Esophagus muscularis mucosa (tissue), 4 donors: ENCODE measurements at regions not wholly inside any gene's neighbourhood (a gene's known extent, or its start where the extent isn't known, plus 50 kb on each side); places are given as distances from the start of the nearest gene placed in this dataset.

ENCODE experiments used
- DNase-seq: peaks from one replicate; pipeline ENCODE4 v3.0.0-alpha.2; 2017; ENCODE audit errors: extremely low spot score
- H3K27ac ChIP-seq, 4 donors: fragments of 200-600 bp; sonication (generic); replicated peaks in 1 of 4; 1 replicate in 3 of 4; 2 replicates in 1 of 4; pipeline ENCODE4 v1.5.1; 2016 to 2019; ENCODE audit warnings: mild to moderate bottlenecking in 1 of 4
- H3K27me3 ChIP-seq, 4 donors: fragments of 200-600 bp; sonication (generic); one replicate each; pipeline versions ENCODE4 v1.5.1 to v1.6.0; 2016 to 2019
- H3K36me3 ChIP-seq, 4 donors: fragments of 200-600 bp; sonication (generic); one replicate each; pipeline ENCODE4 v1.5.1; 2016 to 2019
- H3K4me1 ChIP-seq, 4 donors: fragments of 200-600 bp; sonication (generic); one replicate each; pipeline ENCODE4 v1.5.1; 2016 to 2019
- H3K4me3 ChIP-seq, 4 donors: fragments of 200-600 bp; sonication (generic); 1 replicate in 2 of 4; 2 replicates in 2 of 4; pipeline ENCODE4 v1.5.1; 2016 to 2019; ENCODE audit warnings: mild to moderate bottlenecking in 4 of 4, moderate library complexity in 1 of 4
- H3K9me3 ChIP-seq, 4 donors: fragments of 200-600 bp; sonication (generic); 1 replicate in 3 of 4; 2 replicates in 1 of 4; pipeline ENCODE4 v1.5.1; 2016 to 2019
- EP300 ChIP-seq: sonication (generic); formaldehyde crosslinking; IDR thresholded peaks from one replicate; pipeline ENCODE4 v1.6.1; 2017; ENCODE audit warnings: antibody characterized with exemption
- POLR2A ChIP-seq: fragments of 450-650 bp; IDR thresholded peaks from one replicate; pipeline ENCODE4 v1.6.1; 2017; ENCODE audit warnings: antibody characterized with exemption, moderate library complexity, mild to moderate bottlenecking, low read depth
- POLR2AphosphoS5 ChIP-seq, 2 donors: sonication (generic); formaldehyde crosslinking; IDR thresholded peaks; one replicate each; pipeline ENCODE4 v1.6.1; 2017; ENCODE audit warnings: antibody characterized with exemption in 2 of 2
- WGBS: methylation state at CpG from one replicate; pipeline ENCODE4 v1.1.5; 2018; 5-methylcytosine and 5-hydroxymethylcytosine counted together
- intact Hi-C: fragments of 100-400 bp; cut with DNase I; formaldehyde crosslinking; loops from one replicate; pipeline ENCODE4 v1.15.1; 2023
- TF ChIP-seq, protein P1 (sequence below), 3 experiments: fragments of 200-600 bp in 2 of 3; fragments of 450-650 bp in 1 of 3; sonication (generic) in 2 of 3; IDR thresholded peaks; one replicate each; pipeline ENCODE4 v1.5.1; 2017 to 2019; ENCODE audit warnings: antibody characterized with exemption in 3 of 3, mild to moderate bottlenecking in 2 of 3, moderate library complexity in 1 of 3

DNA sequence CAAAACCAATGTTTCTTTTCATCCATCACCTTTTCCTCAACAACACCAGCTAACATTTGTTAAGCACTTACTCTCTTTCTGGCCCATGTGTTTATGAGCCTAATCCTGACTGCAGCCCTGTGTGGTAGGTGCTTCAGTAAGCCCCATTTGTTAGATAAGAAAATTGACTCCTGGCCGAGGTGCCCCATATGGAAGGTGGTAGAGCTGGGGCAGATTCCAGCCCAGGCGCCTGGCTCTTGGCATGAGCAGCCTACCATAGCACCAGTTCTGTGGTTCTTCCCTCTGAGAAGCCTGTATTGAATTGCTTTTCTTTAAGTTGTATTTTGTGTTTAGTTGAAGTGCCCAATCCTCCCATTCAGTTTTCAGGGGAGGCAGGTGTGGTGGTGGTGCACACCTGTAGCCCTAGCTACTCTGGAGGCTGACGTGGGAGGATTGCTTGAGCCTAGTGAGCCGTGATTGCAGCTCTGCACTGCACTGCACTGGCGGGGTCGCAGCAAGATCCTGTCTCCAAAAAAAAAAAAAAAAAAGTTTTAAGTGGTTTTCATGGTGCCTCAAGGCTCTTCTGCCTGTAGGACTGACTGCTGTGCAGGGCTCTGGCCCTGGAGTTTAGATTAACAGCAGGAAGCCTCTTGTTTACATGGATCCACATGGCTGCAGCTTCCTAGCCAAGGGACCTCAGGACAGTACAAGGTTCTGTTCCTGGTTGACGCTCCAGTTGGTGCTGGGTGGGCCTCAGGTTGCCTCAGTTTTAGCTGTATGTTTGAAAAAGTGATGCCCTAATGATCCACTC is 125.9 kb downstream of the MRPS6 start:
- intact Hi-C loops: no loop called here

DNA sequence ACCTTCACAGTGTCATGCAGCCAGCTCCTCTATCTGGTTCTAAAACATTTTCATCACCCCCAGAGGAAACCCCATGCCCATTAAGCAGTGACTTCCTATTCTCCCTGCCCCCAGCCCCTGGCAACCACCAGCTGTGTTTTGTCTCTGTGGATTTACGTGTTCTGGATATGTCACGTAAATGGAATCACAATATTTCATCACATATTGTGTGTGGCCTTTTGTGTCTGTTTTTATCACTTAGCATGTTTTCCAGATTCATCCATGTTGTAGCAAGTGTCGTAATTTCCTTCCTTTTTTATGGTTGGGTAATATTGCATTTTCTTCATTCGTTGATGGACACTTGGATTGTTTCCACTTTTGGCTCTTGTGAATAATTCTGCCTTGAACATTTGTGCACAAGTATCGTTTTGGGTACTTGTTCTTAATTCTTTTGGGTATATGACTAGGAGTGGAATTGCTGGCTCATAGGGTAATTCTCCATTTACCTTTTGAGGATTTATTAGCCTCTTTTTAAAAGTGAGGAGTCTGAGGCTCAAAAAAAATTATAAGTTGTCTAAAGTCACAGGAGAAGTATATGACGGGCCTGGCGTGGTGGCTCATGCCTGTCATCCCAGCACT is 127.0 kb downstream of the MRPS6 start:
- intact Hi-C loops: loop anchor here (2.0 to 5.0 kb wide), 3 partner anchors 73 to 278 kb away; partner anchors contain the start of genes MRPS6 and SLC5A3
- H3K9me3 ChIP-seq: no peaks in the 10 kb centered on the region
- H3K4me1 ChIP-seq: peaks cover 13 to 46% (median 30%) of the 10 kb centered on the region in 4 donors
- no peaks in the 10 kb centered on the region for H3K36me3 ChIP-seq
- 84% methylated on average over 7 of the region's 7 CpGs for WGBS
- H3K27ac ChIP-seq: peak overlapping the region in 1 of 4 donors; percentile 34
- H3K27me3 ChIP-seq: no peaks in the 10 kb centered on the region
- TF ChIP-seq, protein P1, sequence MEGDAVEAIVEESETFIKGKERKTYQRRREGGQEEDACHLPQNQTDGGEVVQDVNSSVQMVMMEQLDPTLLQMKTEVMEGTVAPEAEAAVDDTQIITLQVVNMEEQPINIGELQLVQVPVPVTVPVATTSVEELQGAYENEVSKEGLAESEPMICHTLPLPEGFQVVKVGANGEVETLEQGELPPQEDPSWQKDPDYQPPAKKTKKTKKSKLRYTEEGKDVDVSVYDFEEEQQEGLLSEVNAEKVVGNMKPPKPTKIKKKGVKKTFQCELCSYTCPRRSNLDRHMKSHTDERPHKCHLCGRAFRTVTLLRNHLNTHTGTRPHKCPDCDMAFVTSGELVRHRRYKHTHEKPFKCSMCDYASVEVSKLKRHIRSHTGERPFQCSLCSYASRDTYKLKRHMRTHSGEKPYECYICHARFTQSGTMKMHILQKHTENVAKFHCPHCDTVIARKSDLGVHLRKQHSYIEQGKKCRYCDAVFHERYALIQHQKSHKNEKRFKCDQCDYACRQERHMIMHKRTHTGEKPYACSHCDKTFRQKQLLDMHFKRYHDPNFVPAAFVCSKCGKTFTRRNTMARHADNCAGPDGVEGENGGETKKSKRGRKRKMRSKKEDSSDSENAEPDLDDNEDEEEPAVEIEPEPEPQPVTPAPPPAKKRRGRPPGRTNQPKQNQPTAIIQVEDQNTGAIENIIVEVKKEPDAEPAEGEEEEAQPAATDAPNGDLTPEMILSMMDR (IDR thresholded peaks at IDR 0.05): no peak
- DNase-seq: peak; percentile 72
- H3K4me3 ChIP-seq: no peak overlapping the region

More for the DNA sequence above, 125.9 kb downstream of the MRPS6 start:
- H3K27me3 ChIP-seq: no peaks in the 10 kb centered on the region
- no peaks in the 10 kb centered on the region for H3K36me3 ChIP-seq
- no peak overlapping the region for H3K4me3 ChIP-seq
- H3K9me3 ChIP-seq: no peaks in the 10 kb centered on the region
- DNase-seq: peak; percentile 87
- peaks cover 10 to 44% (median 26%) of the 10 kb centered on the region in 4 donors for H3K4me1 ChIP-seq
- TF ChIP-seq EP300 (no peak), POLR2A (no peak), POLR2AphosphoS5 (IDR thresholded peaks at IDR 0.05) (no peak)
- TF ChIP-seq, protein P1 (IDR thresholded peaks at IDR 0.05): no peak
- no peak overlapping the region for H3K27ac ChIP-seq
- 78% methylated on average over 7 of the region's 7 CpGs for WGBS

DNA sequence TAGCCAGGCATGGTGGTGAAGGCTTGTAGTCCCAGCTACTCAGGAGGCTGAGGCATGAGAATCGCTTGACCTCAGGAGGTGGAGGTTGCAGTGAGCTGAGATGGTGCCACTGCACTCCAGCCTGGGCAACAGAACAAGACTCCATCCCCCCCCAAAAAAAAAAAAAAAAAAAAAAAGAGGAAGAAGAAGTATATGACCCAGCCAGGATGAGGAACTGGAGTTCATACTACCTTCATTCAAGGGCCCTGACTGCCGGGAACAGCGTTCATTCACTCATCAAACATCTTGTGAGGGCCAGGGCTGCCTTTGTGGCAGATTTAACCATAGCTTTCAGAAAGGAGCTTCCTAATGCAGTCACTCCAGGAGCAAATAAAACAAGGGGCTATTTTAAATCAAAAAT is 127.6 kb downstream of the MRPS6 start:
- Histone ChIP-seq H3K9me3 (no peaks in the 10 kb centered on the region), H3K36me3 (no peaks in the 10 kb centered on the region), H3K27ac (peak overlapping the region; percentile 65 to 77 (median 74)), H3K4me3 (peak overlapping the region in 3 of 4 donors; percentile 51 to 54 (median 53)), H3K27me3 (no peaks in the 10 kb centered on the region), H3K4me1 (peaks cover 13 to 52% (median 33%) of the 10 kb centered on the region in 4 donors)
- WGBS: 84% methylated on average over 3 of the region's 3 CpGs
- TF ChIP-seq EP300 (no peak), POLR2A (no peak), POLR2AphosphoS5 (IDR thresholded peaks at IDR 0.05) (no peak)
- TF ChIP-seq, protein P1 (IDR thresholded peaks at IDR 0.05): no peak
- DNase-seq: no peak
- intact Hi-C loops: loop anchor here (2.0 to 5.0 kb wide), 3 partner anchors 74 to 278 kb away; partner anchors contain the start of genes MRPS6 and SLC5A3

DNA sequence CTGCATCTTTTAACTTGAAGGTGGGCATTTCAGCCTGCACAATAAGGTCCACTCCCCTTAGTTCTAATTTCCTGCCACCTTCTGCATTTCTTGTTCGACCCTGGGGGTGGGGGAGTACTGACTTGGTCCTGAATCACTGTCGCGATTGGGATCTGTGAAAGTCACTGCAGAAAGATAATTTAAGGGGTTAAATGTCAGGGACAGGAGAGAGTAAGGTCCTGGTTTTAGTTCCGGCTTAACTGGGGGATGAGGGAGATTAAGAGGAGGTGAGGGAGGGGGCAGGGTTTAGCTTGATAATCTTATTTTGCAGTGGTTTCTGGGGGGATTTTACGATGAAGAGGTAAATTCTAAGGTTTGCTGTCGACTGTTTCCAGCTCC is 128.1 kb downstream of the MRPS6 start:
- Histone ChIP-seq H3K36me3 (no peaks in the 10 kb centered on the region), H3K9me3 (no peaks in the 10 kb centered on the region), H3K27me3 (no peaks in the 10 kb centered on the region), H3K27ac (peak overlapping the region; percentile 65 to 77 (median 74)), H3K4me1 (peaks cover 13 to 56% (median 34%) of the 10 kb centered on the region in 4 donors), H3K4me3 (peak overlapping the region; percentile 51 to 69 (median 54))
- intact Hi-C loops: loop anchor here (2.0 to 5.0 kb wide), 3 partner anchors 74 to 279 kb away; partner anchors contain the start of genes MRPS6 and SLC5A3
- DNase-seq: no peak
- TF ChIP-seq, protein P1 (IDR thresholded peaks at IDR 0.05): no peak
- no peak for TF ChIP-seq POLR2A
- TF ChIP-seq EP300: no peak
- TF ChIP-seq POLR2AphosphoS5 (IDR thresholded peaks at IDR 0.05): no peak
- 4% methylated on average over 6 of the region's 6 CpGs for WGBS
